Endothelial cell of umbilical vein (primary cell): ENCODE measurements at regions not wholly inside any gene's neighbourhood (a gene's known extent, or its start where the extent isn't known, plus 50 kb on each side); places are given as distances from the start of the nearest gene placed in this dataset.

Experiments used
- BruUV-seq: library from RNA; stranded (reverse); fragments of 400-500 nt; replicated peaks from 2 replicates; lab custom pipeline; 2021; lab: Mats Ljungman, UMichigan
- CTCF ChIA-PET: fragments of 300-600, 350-600 bp; sonication (Branson Sonifier 250); formaldehyde crosslinking; loops from one replicate; lab custom pipeline; 2021; ENCODE audit warnings: antibody characterized with exemption, inconsistent platforms; lab: Charles Lee
- POLR2A ChIA-PET: fragments of 300-600, 350-600 bp; sonication (Branson Sonifier 250); formaldehyde crosslinking; loops from one replicate; lab custom pipeline; 2021; ENCODE audit warnings: antibody characterized with exemption, inconsistent platforms; lab: Charles Lee
- DNase-seq: peaks from one replicate; pipeline ENCODE4 v3.0.0-alpha.2; 2011; ENCODE audit warnings: low read depth, low spot score
- FAIRE-seq: peaks from 2 replicates; lab custom pipeline; 2011; peaks lifted over from hg19 to GRCh38; lab: Jason Lieb, UNC
- H2AFZ ChIP-seq: 2 replicates; pipeline ENCODE4 v1.6.0; 2012; ENCODE audit warnings: low read depth, low read length, control low read depth, inconsistent platforms
- H3K27ac ChIP-seq: 2 replicates; pipeline ENCODE4 v1.5.1; 2011; ENCODE audit warnings: low read depth, mild to moderate bottlenecking, control low read depth, low read length, moderate library complexity; ENCODE audit not compliant: insufficient read depth
- H3K27me3 ChIP-seq, 2 experiments: 2 replicates each; pipeline versions ENCODE4 v1.6.0 to v1.6.1; 2011; ENCODE audit warnings: low read length in 2 of 2, mixed read lengths in 1 of 2; ENCODE audit not compliant: control insufficient read depth in 2 of 2, insufficient read depth in 2 of 2
- H3K36me3 ChIP-seq, 2 experiments: 2 replicates in 1 of 2; 3 replicates in 1 of 2; pipeline ENCODE4 v1.5.1; 2011; ENCODE audit warnings: low read length in 2 of 2, mild to moderate bottlenecking in 1 of 2, moderate library complexity in 1 of 2; ENCODE audit not compliant: control insufficient read depth in 2 of 2, insufficient read depth in 2 of 2; ENCODE audit errors: extremely low read depth in 1 of 2
- H3K4me1 ChIP-seq: 3 replicates; pipeline ENCODE4 v1.5.1; 2011; ENCODE audit warnings: mild to moderate bottlenecking, low read length; ENCODE audit not compliant: control insufficient read depth, insufficient read depth; ENCODE audit errors: extremely low read depth
- H3K4me2 ChIP-seq: 2 replicates; pipeline ENCODE4 v1.6.1; 2011; ENCODE audit warnings: low read length, control low read depth, mixed read lengths; ENCODE audit not compliant: insufficient read depth
- H3K4me3 ChIP-seq, 3 experiments: fragments of 200-600 bp in 1 of 3; sonication (generic), shearing (Covaris generic) in 1 of 3; replicated peaks in 1 of 3; 2 replicates each; pipeline ENCODE4 v1.5.1; 2011 to 2016; ENCODE audit warnings: control low read depth in 3 of 3, low read length in 3 of 3, mild to moderate bottlenecking in 2 of 3, inconsistent platforms in 1 of 3, low read depth in 1 of 3, moderate library complexity in 1 of 3; ENCODE audit not compliant: insufficient read depth in 1 of 3
- H3K79me2 ChIP-seq: 2 replicates; pipeline ENCODE4 v1.6.0; 2012; ENCODE audit warnings: low read length, inconsistent platforms; ENCODE audit not compliant: control insufficient read depth, insufficient read depth
- H3K9ac ChIP-seq: replicated peaks from 2 replicates; pipeline ENCODE3; 2011; ENCODE audit warnings: low read length, control low read depth; ENCODE audit not compliant: insufficient read depth; ENCODE audit errors: extremely low read depth
- H3K9me1 ChIP-seq: replicated peaks from 3 replicates; pipeline ENCODE4 v1.6.0; 2011; ENCODE audit warnings: mild to moderate bottlenecking, low read length; ENCODE audit not compliant: control insufficient read depth, insufficient read depth; ENCODE audit errors: extremely low read depth
- H3K9me3 ChIP-seq: replicated peaks from 2 replicates; pipeline ENCODE4 v1.5.1; 2012; ENCODE audit warnings: low read length, inconsistent platforms; ENCODE audit not compliant: control insufficient read depth, insufficient read depth
- H4K20me1 ChIP-seq: replicated peaks from 2 replicates; pipeline ENCODE3; 2011; ENCODE audit warnings: mild to moderate bottlenecking, low read length; ENCODE audit not compliant: control insufficient read depth, insufficient read depth; ENCODE audit errors: extremely low read depth
- CTCF ChIP-seq, 2 donors: IDR thresholded peaks; 1 replicate in 1 of 2; 2 replicates in 1 of 2; pipeline ENCODE4 v1.5.1; 2011; ENCODE audit warnings: low read length in 2 of 2, mild to moderate bottlenecking in 2 of 2, moderate library complexity in 2 of 2, control low read depth in 1 of 2, inconsistent platforms in 1 of 2, low read depth in 1 of 2; ENCODE audit not compliant: insufficient read depth in 1 of 2; ENCODE audit errors: extremely low read depth in 1 of 2
- EZH2 ChIP-seq: IDR thresholded peaks from 2 replicates; pipeline ENCODE4 v1.6.1; 2012; ENCODE audit warnings: borderline replicate concordance, low read depth, mild to moderate bottlenecking, moderate library complexity, low read length, inconsistent platforms; ENCODE audit not compliant: severe bottlenecking
- FOS ChIP-seq: IDR thresholded peaks from 2 replicates; pipeline ENCODE4 v1.6.1; 2011; ENCODE audit warnings: mild to moderate bottlenecking, low read length, moderate library complexity, borderline replicate concordance; ENCODE audit not compliant: insufficient read depth
- GATA2 ChIP-seq: IDR thresholded peaks from 2 replicates; pipeline ENCODE4 v1.7.0; 2011; ENCODE audit warnings: low read depth, mild to moderate bottlenecking, moderate library complexity, mixed read lengths, low read length; ENCODE audit not compliant: insufficient read length, insufficient read depth
- JUN ChIP-seq: IDR thresholded peaks from 2 replicates; pipeline ENCODE4 v1.6.1; 2011; ENCODE audit warnings: borderline replicate concordance, low read depth; ENCODE audit not compliant: insufficient read length, insufficient read depth
- MAX ChIP-seq: IDR thresholded peaks from 2 replicates; pipeline ENCODE4 v1.6.1; 2011; ENCODE audit not compliant: insufficient read depth, insufficient read length
- MYC ChIP-seq: IDR thresholded peaks from one replicate; pipeline ENCODE4 v1.6.1; 2011; ENCODE audit warnings: mild to moderate bottlenecking, low read depth, low read length
- POLR2A ChIP-seq: IDR thresholded peaks from 2 replicates; pipeline ENCODE4 v1.6.1; 2012; ENCODE audit warnings: low read depth, mild to moderate bottlenecking, control low read depth, low read length
- POLR2AphosphoS5 ChIP-seq: IDR thresholded peaks from 2 replicates; pipeline ENCODE4 v1.6.1; 2012; ENCODE audit warnings: low read depth, mild to moderate bottlenecking, control low read depth, low read length, moderate library complexity; ENCODE audit not compliant: insufficient read depth
- dilution Hi-C: fragments of 300-500 bp; cut with MboI; formaldehyde crosslinking; loops from one replicate; pipeline ENCODE4 v1.15.0; 2019; ENCODE audit warnings: low sequenced_read_pairs; ENCODE audit not compliant: extremely low pct_ligation_motif_present
- intact Hi-C: fragments of 100-400 bp; cut with micrococcal nuclease; formaldehyde crosslinking; loops from one replicate; pipeline ENCODE4 v1.10.0; 2022

- dilution Hi-C loops (no loop called here), intact Hi-C loops (no loop called here)
- H3K4me3 ChIP-seq = no peak overlapping the region
- CTCF ChIA-PET = interaction anchor here (1.5 kb wide), 1 partner anchor 53 kb away, joined by 3 read pairs; no protein-coding TSS in a partner anchor
- FAIRE-seq (no peak), DNase-seq (no peak)
- H3K9me3 ChIP-seq = no peaks in the 10 kb centered on the region
- H2AFZ ChIP-seq = no peak overlapping the region
- no peaks in the 10 kb centered on the region for H3K9me1 ChIP-seq
- H3K27ac ChIP-seq = no peak overlapping the region
- no peak overlapping the region for H3K9ac ChIP-seq
- no TSS peak for BruUV-seq
- no peaks in the 10 kb centered on the region for H3K36me3 ChIP-seq
- H3K4me2 ChIP-seq = no peak overlapping the region
- no peaks in the 10 kb centered on the region for H4K20me1 ChIP-seq
- no peak for TF ChIP-seq FOS
- no peak for TF ChIP-seq EZH2
- no peak for TF ChIP-seq POLR2AphosphoS5
- TF ChIP-seq MAX = no peak
- TF ChIP-seq CTCF (IDR thresholded peaks at IDR 0.05; ENCODE audit: extremely low read depth in 1 of 2, insufficient read depth in 1 of 2, low read depth in 1 of 2, low read length in 2 of 2) = no peak
- TF ChIP-seq GATA2 = no peak
- no peak for TF ChIP-seq MYC
- TF ChIP-seq POLR2A = no peak
- no peak for TF ChIP-seq JUN
- no peaks in the 10 kb centered on the region for H3K79me2 ChIP-seq
- POLR2A ChIA-PET = no interaction called here
- no peaks in the 10 kb centered on the region for H3K27me3 ChIP-seq
- peaks cover 19% of the 10 kb centered on the region for H3K4me1 ChIP-seq
Measured at GRCh38 chr2:160753331-160753654, 259.7 kb upstream of the RBMS1 start.
